HG02970 (cell line): ENCODE measurements at regions not wholly inside any gene's neighbourhood (a gene's known extent, or its start where the extent isn't known, plus 50 kb on each side); places are given as distances from the start of the nearest gene placed in this dataset.
"Not testable (repeated sequence)": the region's sequence is repeated elsewhere in the genome, so short reads cannot be mapped to it uniquely, and the experiment has no call there.

Source experiments
- ATAC-seq: cut with Tn5 transposase; IDR thresholded peaks from one replicate; pipeline ENCODE4 v1.9.1; 2021; ENCODE audit warnings: mild to moderate bottlenecking, moderate library complexity, moderate number of reproducible peaks; ENCODE audit not compliant: unreplicated experiment, low FRiP score

DNA sequence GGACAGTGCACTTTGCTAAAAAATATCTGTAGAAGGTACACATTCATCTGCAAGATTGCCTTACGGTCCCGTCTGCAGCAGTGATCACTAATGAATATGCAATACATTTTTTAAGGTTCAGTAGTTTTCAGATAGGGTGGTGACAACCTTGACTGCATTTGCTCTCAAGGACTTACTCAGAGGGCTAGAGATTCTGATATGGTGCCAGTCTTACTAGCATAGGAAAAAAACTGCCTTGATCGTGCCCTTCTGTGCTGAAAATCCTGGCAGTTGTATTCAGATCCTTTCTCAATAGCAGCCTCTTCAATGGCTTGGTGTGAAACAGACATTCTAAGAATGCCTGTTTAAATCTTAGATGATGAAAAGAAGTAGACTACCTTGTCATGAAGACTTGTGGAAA is 411.9 kb upstream of the CCDC54 start:
- no peak for ATAC-seq

DNA sequence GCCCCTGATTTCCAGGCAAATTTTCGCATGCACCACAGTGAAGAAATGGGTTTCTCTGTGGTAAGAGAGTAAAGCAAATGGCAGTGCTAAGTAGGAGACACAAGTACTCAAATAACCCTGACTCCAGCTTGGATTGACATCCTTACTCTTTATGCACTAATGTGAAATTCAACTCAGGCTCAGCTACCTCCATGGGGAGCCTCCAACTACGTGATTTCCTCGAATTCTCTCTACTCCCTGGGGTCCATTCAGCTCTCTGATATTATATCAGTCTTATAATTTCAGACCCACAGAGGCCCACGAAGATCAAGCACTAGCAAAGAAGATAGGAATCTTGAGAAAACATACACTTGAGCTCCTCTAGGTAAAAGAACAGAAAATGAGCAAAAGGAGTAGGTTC is 407.6 kb upstream of the CCDC54 start:
- ATAC-seq = no peak

DNA sequence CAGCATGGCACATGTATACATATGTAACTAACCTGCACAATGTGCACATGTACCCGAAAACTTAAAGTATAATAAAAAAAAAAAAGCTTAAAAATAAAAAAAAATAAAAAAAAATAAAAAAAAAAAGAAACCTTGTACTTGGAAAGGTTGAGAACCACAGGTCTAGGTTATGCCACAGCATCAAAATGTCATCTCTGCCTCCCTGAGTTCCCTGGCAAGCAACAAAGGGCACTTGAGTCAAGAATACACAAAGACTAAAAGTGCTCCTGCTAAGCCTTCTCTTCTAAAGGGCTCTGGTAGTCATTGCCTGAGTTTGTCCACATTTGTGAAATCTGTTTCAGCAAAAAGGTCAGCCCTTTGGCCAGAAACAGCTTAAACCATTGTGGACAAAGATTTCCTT is 395.8 kb upstream of the CCDC54 start:
- ATAC-seq = no peak

DNA sequence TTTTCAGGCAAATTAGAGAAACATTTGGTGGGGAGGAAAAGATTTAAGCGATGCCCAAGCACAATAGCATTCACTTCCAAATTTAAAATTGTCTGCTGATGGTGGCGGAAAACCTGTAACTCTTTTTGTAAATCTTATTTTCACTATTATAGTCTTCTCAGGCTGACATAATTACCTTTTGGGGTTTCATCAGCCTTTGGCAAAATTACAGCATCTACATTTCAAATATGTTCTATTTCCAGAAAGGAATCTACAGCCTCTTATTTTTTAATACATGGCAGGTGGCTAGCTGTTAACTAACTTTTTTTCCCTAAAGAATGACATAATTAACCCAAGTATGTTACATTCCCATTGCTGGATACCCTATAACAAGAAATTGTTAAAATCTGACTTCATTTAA is 391.5 kb upstream of the CCDC54 start:
- ATAC-seq = no peak

DNA sequence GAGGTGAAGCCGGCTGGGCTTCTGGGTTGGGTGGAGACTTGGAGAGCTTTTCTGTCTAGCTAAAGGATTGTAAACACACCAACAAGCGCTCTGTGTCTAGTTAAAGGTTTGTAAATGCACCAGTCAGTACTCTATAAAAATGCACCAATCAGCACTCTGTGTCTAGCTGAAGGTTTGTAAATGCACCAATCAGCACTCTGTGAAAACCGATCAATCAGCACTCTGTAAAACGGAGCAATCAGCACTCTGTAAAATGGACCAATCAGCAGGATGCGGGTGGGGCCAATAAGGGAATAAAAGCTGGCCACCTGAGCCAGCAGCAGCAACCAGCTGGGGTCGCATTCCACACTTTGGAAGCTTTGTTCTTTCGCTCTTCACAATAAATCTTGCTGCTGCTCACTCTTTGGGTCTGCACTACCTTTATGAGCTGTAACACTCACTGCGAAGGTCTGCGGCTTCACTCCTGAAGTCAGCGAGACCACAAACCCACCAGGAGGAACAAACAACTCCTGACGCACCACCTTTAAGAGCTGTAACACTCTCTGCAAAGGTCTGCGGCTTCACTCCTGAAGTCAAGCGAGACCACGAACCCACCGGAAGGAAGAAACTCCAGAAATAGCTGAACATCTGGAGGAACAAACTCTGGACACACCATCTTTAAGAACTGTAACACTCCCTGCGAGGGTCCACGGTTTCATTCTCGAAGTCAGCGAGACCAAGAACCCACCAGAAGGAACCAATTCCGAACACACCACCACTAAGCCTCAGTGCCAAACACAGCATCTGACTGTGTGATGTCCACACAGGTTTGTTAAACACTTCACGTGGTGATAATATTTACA is 378.2 kb upstream of the CCDC54 start:
- not testable (repeated sequence) for ATAC-seq

DNA sequence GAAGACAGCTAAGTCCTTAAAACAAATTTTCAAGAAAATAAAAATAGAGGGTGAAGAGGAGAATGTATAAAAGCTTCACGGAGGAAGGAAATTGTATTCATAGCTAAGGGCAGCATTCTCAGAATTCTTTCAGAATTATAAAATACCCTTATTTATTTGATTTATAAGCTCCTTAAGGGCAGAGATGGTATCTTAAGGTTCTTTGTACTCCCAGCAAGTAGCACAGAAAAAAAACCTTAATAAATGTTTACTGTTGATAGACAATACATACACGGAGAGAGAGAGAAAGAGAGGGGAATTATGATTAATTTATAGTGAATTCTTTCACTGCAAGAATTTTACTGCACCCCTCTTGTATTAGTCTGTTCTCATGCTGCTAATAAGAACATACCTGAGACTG is 375.6 kb upstream of the CCDC54 start:
- no peak for ATAC-seq

DNA sequence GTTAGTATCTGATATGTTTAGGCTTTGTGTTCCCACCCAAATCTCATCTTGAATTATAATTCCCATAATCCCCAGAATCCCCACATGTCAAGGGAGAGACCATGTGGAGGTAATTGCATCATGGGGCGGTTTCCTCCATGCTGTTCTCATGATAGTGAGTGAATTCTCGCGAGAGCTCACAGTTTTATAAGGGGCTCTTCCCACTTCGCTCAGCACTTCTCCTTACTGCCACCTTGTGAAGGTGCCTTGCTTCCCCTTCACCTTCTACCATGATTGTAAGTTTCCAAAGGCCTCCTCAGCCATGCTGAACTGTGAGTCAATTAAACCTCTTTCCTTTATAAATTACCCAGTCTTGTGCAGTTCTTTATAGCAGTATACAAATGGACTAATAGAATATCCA is 371.9 kb upstream of the CCDC54 start:
- not testable (repeated sequence) for ATAC-seq

DNA sequence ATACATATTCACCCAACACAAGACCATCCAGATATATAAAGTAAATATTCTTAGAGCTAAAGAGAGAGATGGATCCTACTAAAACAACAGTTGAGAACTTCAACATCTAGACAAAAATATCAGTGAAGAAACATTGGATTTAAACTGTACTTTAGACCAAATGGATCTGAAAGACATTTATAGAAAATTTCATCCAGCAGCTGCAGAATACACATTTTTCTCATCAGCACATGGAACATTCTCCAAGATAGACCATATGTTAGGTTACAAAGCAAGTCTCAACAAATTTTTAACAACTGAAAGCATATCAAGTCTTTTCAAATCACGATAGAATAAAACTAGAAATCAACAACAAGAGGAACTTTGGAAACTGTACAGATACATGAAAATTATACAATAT is 369.0 kb upstream of the CCDC54 start:
- no peak for ATAC-seq

DNA sequence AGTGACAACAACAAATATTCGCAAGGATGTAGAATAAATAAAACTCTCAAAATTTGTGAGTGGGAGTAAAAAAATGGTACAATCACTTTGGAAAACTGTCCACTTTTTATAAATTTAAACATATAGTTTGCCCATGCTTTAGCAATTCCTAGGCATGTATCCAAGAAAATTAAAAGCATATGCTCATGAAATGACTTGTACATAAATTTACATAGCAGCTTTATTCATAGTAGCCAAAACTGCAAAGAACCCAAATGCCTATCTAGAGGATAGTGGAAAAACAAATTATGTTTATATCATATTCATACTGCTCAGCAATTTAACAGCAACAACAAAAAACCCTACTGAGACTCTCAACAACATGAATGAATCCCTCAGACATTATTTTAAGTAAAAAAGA is 363.6 kb upstream of the CCDC54 start:
- no peak for ATAC-seq

DNA sequence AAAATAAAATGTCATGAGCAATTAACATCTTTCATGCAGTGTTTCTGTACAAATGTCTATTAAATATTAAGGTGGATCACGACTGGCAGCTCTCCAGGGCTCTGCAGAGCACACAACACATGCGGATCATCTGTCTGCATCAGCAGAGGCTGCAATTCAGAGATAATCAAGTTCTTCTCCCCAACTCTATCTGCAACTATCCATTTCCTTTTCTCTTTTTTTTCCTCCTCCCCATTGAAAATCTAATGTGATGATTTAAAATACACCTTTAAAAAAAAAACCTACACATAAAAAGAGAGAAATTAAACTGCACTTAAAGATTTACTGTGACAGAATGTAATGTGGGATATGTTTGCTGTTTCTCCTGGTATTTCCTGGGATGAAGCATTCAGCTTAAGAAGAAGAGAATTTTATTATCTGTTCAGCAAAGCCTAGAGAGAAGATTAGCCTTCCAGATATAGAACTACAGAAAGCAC is 352.6 kb upstream of the CCDC54 start:
- no peak for ATAC-seq

DNA sequence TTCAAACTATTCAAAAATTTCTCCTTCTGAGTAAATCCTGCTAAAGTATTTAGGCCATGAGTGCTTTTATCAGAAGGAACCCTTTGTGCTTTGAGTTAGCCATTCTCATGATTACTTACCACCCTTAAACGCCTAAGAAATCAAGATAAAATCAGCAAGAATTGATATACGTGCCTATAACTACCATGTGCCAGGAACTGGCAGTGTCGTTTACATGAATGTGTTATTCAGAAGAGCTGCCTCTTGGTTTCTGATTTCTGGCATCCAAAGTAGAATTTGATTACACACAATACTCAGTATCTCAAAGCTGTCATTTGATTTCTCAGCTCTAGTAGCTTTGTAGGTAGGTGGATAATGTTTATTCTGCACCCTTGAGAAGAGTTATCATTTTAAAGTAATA is 351.3 kb upstream of the CCDC54 start:
- ATAC-seq = no peak

DNA sequence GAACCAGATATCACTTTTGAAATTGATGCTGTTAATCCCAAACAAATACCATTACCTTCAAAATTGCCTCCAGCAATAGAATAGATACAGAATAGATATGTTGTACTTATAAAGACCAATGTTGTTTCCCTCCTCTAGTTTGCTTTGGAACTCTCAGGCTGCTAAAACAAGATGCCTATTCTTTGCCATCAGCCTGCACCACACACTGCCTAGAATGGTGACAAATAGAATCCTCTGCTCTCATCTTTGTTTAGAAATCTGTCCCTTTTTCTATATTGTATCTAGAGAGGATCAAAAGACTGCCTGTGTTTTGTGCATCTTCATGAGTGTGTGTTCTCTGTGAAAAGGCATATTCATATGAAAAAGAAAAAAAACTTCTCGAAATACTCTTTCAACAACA is 349.2 kb upstream of the CCDC54 start:
- ATAC-seq = no peak

DNA sequence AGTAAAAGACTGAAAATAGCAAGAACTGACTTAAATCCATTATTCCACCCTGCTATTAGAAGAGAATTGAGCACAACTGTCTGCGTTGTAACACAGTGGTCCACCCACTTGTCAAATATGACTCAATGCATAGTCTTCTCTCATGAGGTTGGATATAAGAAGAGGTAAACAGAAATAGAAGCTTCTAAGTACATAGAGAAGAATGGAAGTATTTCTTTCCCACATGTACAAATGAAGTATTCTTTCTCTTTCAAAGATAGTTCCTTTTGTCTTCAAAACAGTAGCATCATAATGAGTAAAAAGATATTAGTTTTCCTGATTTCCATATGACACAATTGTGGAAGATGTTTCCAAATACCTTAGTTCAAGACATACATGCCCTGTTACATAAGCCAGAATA is 348.6 kb upstream of the CCDC54 start:
- no peak for ATAC-seq

DNA sequence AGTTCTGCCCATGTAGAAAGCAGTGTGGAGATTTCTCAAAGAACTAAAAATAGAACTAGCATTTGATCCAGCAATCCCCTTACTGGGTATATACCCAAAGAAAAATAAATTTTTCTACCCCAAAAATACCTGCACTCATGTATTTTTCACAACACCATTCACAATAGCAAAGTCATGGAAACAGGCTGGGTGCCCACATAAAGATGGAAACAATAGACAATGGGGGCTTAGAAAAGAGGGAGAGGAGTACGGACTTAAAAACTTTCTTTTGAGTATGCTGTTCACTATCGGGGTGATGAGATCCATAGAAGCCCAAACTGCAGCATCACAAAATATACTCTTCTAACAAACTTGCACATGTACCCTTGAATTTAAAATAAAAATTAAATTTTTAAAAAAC is 345.1 kb upstream of the CCDC54 start:
- ATAC-seq = no peak

DNA sequence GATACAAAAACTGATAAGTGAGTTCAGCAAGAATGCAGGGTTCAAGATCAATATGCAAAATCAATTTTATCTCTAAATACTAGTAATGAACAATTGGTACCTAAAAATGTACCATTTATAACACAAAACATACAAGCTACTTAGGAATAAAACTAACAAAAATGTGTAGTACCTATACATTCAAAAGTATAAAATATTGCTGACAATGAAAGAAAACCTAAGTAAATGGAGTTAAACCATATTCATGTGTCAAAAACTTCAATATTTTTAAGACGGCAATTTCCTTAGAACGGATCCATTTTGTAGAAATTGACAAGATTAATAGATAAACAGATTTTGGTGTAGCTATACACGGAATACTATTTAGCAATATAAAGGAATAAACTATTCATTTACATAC is 343.1 kb upstream of the CCDC54 start:
- ATAC-seq = no peak

DNA sequence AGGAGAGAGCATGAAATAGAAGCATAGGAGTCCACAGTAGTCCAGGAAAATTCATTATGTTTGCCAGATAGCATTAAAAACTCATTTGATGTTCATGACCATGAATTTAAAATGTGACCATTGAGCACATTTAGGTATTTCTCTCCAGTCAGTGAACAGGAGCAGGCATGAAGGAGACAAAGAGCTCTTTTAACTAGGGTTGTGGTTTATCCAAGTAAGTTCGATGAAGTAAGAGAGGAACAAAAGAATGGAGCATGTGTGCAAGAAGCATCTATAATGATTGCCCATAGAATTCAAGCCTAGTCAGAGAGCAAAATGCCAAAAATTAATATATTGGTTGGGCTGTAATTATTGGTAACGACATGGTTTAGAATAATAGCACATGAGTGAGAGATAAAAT is 342.1 kb upstream of the CCDC54 start:
- ATAC-seq = no peak

DNA sequence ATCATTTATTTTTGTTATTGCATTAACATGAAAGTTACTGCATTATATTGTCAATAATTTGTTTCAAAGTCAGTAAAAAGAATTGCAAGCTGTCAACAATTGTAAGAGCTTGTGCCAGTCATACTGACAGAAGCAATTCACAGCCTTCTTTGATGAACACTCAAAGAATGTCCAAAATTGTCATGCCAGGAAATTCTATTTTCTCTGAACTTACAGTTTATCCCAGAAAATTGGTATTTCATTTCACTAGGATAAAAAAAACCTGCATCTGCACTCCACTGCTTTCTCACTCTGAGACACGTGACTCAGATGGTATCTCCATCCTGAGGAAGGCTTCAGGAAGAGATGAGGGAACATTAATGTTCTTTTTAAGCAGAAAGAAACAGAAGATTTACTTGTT is 332.6 kb upstream of the CCDC54 start:
- ATAC-seq = no peak

DNA sequence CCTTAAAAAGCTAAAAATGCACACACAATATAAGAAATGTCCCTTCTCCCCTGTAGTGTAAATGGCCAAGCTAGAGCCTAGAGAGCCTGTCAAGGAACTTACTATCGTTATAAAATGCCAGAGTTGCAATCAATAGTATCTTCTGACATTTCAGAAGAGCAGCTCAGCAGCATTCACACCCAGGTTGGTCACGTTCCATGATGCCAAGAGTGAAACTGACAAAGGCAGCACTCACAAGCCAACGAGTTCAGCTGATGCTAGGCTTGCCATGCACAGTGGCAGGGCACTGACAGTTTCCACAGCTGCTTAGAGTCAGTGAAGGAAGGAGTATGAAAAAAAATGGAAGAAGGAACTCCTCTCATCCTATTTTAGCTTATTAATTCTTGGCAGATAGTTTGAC is 331.4 kb upstream of the CCDC54 start:
- ATAC-seq = no peak

DNA sequence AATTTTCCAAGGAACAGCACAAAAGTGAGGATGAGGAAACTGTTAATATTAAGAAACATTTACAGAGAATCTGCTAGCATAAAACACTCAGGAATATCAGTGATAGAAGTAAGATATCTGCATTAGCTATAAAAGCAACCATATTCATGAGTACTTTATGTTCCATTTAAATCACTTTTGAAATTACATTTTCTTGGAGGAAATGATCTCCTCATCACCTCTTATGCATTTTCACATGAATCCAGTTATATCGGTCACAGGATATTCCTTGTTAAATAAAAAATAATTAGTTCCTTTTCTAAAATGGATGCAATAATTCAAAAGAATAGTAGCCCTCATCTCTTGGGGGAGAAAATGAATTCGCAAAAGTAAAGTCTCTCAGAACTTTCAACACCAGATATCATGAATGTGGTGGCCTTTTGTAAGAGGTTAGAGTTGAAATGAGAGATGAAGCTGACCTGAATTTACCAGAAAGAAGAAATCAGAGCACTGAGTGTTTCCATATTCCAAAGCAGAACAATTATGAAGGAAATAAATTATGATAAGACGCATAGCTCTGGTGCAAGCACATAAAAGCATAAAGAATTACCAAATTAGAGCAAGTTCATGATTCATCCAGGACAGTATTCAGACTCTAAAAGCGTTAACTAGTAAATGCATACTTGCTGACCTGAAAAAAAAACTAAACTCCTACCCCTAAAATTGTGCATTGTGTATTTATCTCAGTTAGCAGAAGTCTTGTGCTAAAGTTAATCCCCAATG is 321.9 kb upstream of the CCDC54 start:
- ATAC-seq = no peak

DNA sequence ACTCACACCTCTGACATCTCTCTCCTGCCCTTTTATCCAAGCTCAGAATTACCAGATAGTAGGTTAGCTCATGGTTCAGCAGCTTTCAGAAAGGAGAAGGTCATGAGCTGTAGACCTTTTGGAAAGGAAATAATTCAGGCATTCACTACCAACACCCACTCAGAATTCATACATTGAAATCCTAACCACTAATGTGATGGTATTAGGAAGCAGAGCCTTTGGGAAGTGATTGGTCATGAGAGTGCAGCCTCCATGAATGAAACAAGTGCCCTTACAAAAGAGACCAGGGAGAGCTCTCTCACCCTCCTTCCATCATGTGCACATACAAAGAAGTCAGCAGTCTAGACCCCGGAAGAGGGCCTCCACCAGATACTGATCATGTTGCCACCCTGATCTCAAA is 315.8 kb upstream of the CCDC54 start:
- ATAC-seq = no peak

DNA sequence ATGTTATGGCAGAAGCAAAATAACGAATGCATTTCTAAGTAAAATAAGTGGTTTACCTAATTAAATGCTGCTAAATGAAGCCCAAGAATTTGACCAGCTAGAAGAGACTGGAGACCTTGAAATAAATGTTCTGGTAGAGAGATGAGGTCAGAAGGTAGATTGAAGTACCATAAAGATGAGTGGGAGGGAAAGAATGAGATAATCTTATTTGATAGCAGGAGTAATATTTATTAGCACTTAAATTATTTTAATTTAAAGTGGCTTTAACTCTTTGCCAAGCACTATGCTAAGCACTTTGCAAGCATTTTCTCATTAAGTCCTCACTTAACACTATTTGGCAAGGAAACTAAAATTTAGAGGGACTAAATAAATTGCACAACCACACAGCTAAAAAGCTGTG is 314.9 kb upstream of the CCDC54 start:
- ATAC-seq = no peak

DNA sequence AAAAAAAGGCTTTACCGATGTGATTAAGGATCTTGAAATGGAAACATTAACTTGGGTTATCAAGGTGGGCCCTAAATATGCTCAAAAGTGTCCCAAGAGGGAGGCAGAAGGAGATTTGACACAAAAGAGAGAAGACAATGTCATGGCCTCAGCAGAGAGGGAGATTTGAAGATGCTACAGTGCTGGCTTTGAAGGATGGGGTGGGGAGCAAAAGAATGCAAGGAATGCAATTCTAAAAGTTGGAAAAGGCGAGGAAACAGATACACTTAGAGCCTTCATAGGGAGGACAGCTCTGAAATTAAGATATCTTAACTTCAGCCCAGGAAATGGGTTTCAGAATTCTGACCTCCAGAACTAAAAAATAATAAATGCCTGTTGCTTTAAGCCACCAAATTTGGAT is 314.5 kb upstream of the CCDC54 start:
- no peak for ATAC-seq
